H9 (cell line): ENCODE measurements at regions not wholly inside any gene's neighbourhood (a gene's known extent, or its start where the extent isn't known, plus 50 kb on each side); places are given as distances from the start of the nearest gene placed in this dataset.

Experiments used
- DNase-seq: peaks from one replicate; pipeline ENCODE4 v3.0.0-alpha.2; 2017
- H2AFZ ChIP-seq: one replicate; pipeline ENCODE4 v1.6.1; 2013; ENCODE audit warnings: mild to moderate bottlenecking, low read length, control low read depth, moderate library complexity
- H2AK5ac ChIP-seq: 2 replicates; pipeline ENCODE4 v1.6.1; 2013; ENCODE audit warnings: low read length, control low read depth, mixed read lengths; ENCODE audit not compliant: insufficient read length
- H2BK120ac ChIP-seq: one replicate; pipeline ENCODE4 v1.6.1; 2013; ENCODE audit warnings: low read depth, mild to moderate bottlenecking, low read length, control low read depth, inconsistent platforms; ENCODE audit not compliant: poor library complexity, severe bottlenecking
- H2BK12ac ChIP-seq: 2 replicates; pipeline ENCODE4 v1.6.1; 2013; ENCODE audit warnings: low read length, control low read depth, mixed read lengths, low read depth; ENCODE audit not compliant: insufficient read length
- H2BK15ac ChIP-seq: 2 replicates; pipeline ENCODE4 v1.6.1; 2013; ENCODE audit warnings: low read depth, low read length, control low read depth
- H2BK20ac ChIP-seq: one replicate; pipeline ENCODE4 v1.6.1; 2013; ENCODE audit warnings: low read depth, mild to moderate bottlenecking, low read length, control low read depth, inconsistent platforms; ENCODE audit not compliant: poor library complexity, severe bottlenecking
- H2BK5ac ChIP-seq: 2 replicates; pipeline ENCODE4 v1.6.1; 2013; ENCODE audit warnings: low read length, control low read depth, mixed read lengths; ENCODE audit not compliant: insufficient read length
- H3K14ac ChIP-seq: 2 replicates; pipeline ENCODE4 v1.6.1; 2013; ENCODE audit warnings: low read length, control low read depth; ENCODE audit not compliant: insufficient read depth
- H3K18ac ChIP-seq: 2 replicates; pipeline ENCODE4 v1.6.1; 2013; ENCODE audit warnings: low read depth, mild to moderate bottlenecking, mixed read lengths, low read length, control low read depth; ENCODE audit not compliant: insufficient read length
- H3K23ac ChIP-seq: 2 replicates; pipeline ENCODE4 v1.6.1; 2013; ENCODE audit warnings: low read length, control low read depth, mixed read lengths, low read depth; ENCODE audit not compliant: insufficient read length
- H3K23me2 ChIP-seq: 2 replicates; pipeline ENCODE4 v1.6.1; 2013; ENCODE audit warnings: low read depth, mild to moderate bottlenecking, mixed read lengths, low read length, control low read depth; ENCODE audit not compliant: insufficient read length, poor library complexity, severe bottlenecking
- H3K27ac ChIP-seq: 2 replicates; pipeline ENCODE4 v1.5.1; 2013; ENCODE audit warnings: low read length, control low read depth, mixed read lengths, low read depth; ENCODE audit not compliant: insufficient read length
- H3K27me3 ChIP-seq: 2 replicates; pipeline ENCODE4 v1.6.1; 2013; ENCODE audit warnings: low read length, control low read depth, inconsistent platforms; ENCODE audit not compliant: insufficient read depth
- H3K4ac ChIP-seq: 2 replicates; pipeline ENCODE4 v1.6.1; 2013; ENCODE audit warnings: low read depth, mild to moderate bottlenecking, control low read depth, inconsistent platforms, low read length, moderate library complexity
- H3K4me1 ChIP-seq: 2 replicates; pipeline ENCODE4 v1.6.1; 2013; ENCODE audit warnings: low read length, control low read depth, inconsistent platforms; ENCODE audit not compliant: insufficient read depth
- H3K4me2 ChIP-seq: 2 replicates; pipeline ENCODE4 v1.6.1; 2013; ENCODE audit warnings: low read length, control low read depth, mixed read lengths; ENCODE audit not compliant: insufficient read length, insufficient read depth
- H3K56ac ChIP-seq: 2 replicates; pipeline ENCODE4 v1.6.1; 2013; ENCODE audit warnings: low read depth, mild to moderate bottlenecking, mixed read lengths, low read length, control low read depth; ENCODE audit not compliant: insufficient read length
- H3K79me1 ChIP-seq: 2 replicates; pipeline ENCODE4 v1.6.1; 2013; ENCODE audit warnings: low read depth, mild to moderate bottlenecking, moderate library complexity, low read length, control low read depth, inconsistent platforms; ENCODE audit not compliant: insufficient read depth, poor library complexity, severe bottlenecking
- H3K79me2 ChIP-seq: 2 replicates; pipeline ENCODE4 v1.6.1; 2013; ENCODE audit warnings: low read length, control low read depth, inconsistent platforms; ENCODE audit not compliant: insufficient read depth
- H3K9ac ChIP-seq: 2 replicates; pipeline ENCODE4 v1.6.1; 2013; ENCODE audit warnings: low read length, control low read depth, mixed read lengths; ENCODE audit not compliant: insufficient read length; ENCODE audit errors: extremely low read depth
- H3K9me3 ChIP-seq: one replicate; pipeline ENCODE4 v1.6.1; 2013; ENCODE audit warnings: low read depth, low read length, inconsistent platforms; ENCODE audit not compliant: control insufficient read depth
- H3T11ph ChIP-seq: one replicate; pipeline ENCODE4 v1.6.1; 2013; ENCODE audit warnings: mild to moderate bottlenecking, low read length, control low read depth, inconsistent platforms
- H4K20me1 ChIP-seq: one replicate; pipeline ENCODE4 v1.6.1; 2013; ENCODE audit not compliant: control insufficient read depth, insufficient read length, insufficient read depth
- H4K5ac ChIP-seq: 2 replicates; pipeline ENCODE4 v1.6.1; 2013; ENCODE audit warnings: low read depth, mild to moderate bottlenecking, mixed read lengths, low read length, control low read depth; ENCODE audit not compliant: insufficient read length
- H4K8ac ChIP-seq: replicated peaks from 2 replicates; pipeline ENCODE4 v1.6.1; 2013; ENCODE audit warnings: low read length, control low read depth, mixed read lengths, low read depth; ENCODE audit not compliant: insufficient read length
- H4K91ac ChIP-seq: 2 replicates; pipeline ENCODE4 v1.6.1; 2013; ENCODE audit warnings: low read depth, mild to moderate bottlenecking, moderate library complexity, mixed read lengths, low read length, control low read depth; ENCODE audit not compliant: insufficient read length
- H3K27ac Mint-ChIP-seq, 3 experiments: 2 replicates in 2 of 3; 3 replicates in 1 of 3; pipeline ENCODE4 v1.8.0; 2020 to 2021; ENCODE audit warnings: mixed read lengths in 3 of 3, mild to moderate bottlenecking in 1 of 3, moderate library complexity in 1 of 3
- H3K27me3 Mint-ChIP-seq: 2 replicates; pipeline ENCODE4 v1.8.0; 2021; ENCODE audit warnings: low read depth, mild to moderate bottlenecking, moderate library complexity, mixed read lengths
- H3K36me3 Mint-ChIP-seq, 3 experiments: 2 replicates in 2 of 3; 3 replicates in 1 of 3; pipeline ENCODE4 v1.8.0; 2020 to 2021; ENCODE audit warnings: low read depth in 3 of 3, mixed read lengths in 3 of 3; ENCODE audit not compliant: insufficient read depth in 1 of 3
- H3K4me1 Mint-ChIP-seq, 2 experiments: 2 replicates each; pipeline ENCODE4 v1.8.0; 2020; ENCODE audit warnings: mixed read lengths in 2 of 2
- H3K4me3 Mint-ChIP-seq, 2 experiments: 2 replicates in 1 of 2; 3 replicates in 1 of 2; pipeline ENCODE4 v1.8.0; 2020 to 2021; ENCODE audit warnings: mild to moderate bottlenecking in 2 of 2, mixed read lengths in 2 of 2, moderate library complexity in 1 of 2
- H3K9me3 Mint-ChIP-seq, 2 experiments: 2 replicates in 1 of 2; 3 replicates in 1 of 2; pipeline ENCODE4 v1.8.0; 2020; ENCODE audit warnings: mild to moderate bottlenecking in 2 of 2, mixed read lengths in 2 of 2, moderate library complexity in 1 of 2
- TF ChIP-seq, protein P1 (sequence below): fragments of 200-600 bp; sonication (generic); conservative IDR thresholded peaks from 3 replicates; pipeline ENCODE4 v1.8.0; 2021; ENCODE audit warnings: antibody characterized with exemption, mild to moderate bottlenecking

DNA sequence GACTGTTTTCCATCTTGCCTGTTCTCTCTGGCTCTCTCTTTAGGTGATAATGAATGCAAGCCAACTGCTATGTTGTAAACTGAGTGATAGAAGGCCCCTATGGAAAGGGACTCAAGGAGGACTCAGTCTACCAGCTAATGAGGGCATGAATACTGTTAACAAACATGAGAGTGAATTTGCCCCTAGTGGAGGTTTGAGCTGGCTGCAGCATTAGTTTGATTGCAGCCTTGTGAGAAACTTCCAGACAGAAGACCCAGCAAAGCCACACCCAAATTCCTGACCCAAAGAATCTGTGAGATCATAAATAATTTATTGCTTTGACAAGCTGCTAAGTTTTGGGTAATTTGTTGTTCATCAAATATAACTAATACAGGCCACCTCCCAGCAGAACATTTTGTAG lies 50.0 kb upstream of the PLCB1 start:
- Histone ChIP-seq H3K79me1 (no peaks in the 10 kb centered on the region), H3K23ac (no peak overlapping the region), H3K4me2 (no peak overlapping the region), H2BK120ac (no peak overlapping the region), H3K9me3 (no peaks in the 10 kb centered on the region), H3T11ph (no peak overlapping the region), H4K5ac (no peak overlapping the region), H3K14ac (no peak overlapping the region), H2AK5ac (no peak overlapping the region), H3K79me2 (no peaks in the 10 kb centered on the region; the same call in 1 of the 2 replicates), H4K20me1 (no peaks in the 10 kb centered on the region), H3K4ac (no peak overlapping the region), H2BK20ac (no peak overlapping the region), H3K23me2 (no peaks in the 10 kb centered on the region), H3K27me3 (no peaks in the 10 kb centered on the region), H4K91ac (no peak overlapping the region), H3K4me1 (no peaks in the 10 kb centered on the region), H3K18ac (no peak overlapping the region), H2BK12ac (no peak overlapping the region), H2BK15ac (no peak overlapping the region), H3K9ac (no peak overlapping the region), H3K27ac (no peak overlapping the region), H2BK5ac (no peak overlapping the region), H3K56ac (no peak overlapping the region), H2AFZ (no peak overlapping the region), H4K8ac (no peak overlapping the region)
- Mint-ChIP-seq H3K27me3 (no peaks in the 10 kb centered on the region), H3K27ac (no peak overlapping the region), H3K36me3 (no peaks in the 10 kb centered on the region), H3K4me1 (no peaks in the 10 kb centered on the region), H3K4me3 (no peak overlapping the region), H3K9me3 (no peaks in the 10 kb centered on the region)
- TF ChIP-seq, protein P1, sequence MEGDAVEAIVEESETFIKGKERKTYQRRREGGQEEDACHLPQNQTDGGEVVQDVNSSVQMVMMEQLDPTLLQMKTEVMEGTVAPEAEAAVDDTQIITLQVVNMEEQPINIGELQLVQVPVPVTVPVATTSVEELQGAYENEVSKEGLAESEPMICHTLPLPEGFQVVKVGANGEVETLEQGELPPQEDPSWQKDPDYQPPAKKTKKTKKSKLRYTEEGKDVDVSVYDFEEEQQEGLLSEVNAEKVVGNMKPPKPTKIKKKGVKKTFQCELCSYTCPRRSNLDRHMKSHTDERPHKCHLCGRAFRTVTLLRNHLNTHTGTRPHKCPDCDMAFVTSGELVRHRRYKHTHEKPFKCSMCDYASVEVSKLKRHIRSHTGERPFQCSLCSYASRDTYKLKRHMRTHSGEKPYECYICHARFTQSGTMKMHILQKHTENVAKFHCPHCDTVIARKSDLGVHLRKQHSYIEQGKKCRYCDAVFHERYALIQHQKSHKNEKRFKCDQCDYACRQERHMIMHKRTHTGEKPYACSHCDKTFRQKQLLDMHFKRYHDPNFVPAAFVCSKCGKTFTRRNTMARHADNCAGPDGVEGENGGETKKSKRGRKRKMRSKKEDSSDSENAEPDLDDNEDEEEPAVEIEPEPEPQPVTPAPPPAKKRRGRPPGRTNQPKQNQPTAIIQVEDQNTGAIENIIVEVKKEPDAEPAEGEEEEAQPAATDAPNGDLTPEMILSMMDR, result peak; percentile 64
- DNase-seq, result peak; percentile 39
